ENCODE measurements at regions not wholly inside any gene's neighbourhood (a gene's known extent, or its start where the extent isn't known, plus 50 kb on each side); places are given as distances from the start of the nearest gene placed in this dataset.

GRCh38 chr1:30514945-30515344, 208.4 kb downstream of the MATN1 start:
- no peak for DNase-seq (ENCODE audit: low spot score)

GRCh38 chr1:30514137-30514654, 209.2 kb downstream of the MATN1 start:
- DNase-seq (ENCODE audit: low spot score) = no peak

GRCh38 chr1:30513396-30514136, 209.8 kb downstream of the MATN1 start:
- no peak for DNase-seq (ENCODE audit: low spot score)

DNA sequence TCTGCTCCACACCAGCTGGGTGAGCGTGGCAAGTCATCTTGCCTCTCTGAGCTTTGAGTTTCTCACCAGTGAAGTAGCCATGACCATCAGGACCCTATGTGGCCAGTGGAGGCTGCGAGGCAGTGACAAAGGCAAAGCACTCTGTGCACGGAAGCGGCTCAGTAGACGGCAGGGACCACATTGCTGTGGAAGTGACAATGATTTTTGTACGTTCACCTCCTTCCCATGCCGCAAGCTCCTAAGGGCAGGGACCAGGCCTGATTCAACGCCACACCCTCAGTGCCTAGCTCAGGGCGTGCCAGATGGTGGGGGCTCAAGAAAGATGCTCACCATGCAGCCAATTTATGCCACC, 210.5 kb downstream of the MATN1 start:
- no peak for DNase-seq (ENCODE audit: low spot score)

DNA sequence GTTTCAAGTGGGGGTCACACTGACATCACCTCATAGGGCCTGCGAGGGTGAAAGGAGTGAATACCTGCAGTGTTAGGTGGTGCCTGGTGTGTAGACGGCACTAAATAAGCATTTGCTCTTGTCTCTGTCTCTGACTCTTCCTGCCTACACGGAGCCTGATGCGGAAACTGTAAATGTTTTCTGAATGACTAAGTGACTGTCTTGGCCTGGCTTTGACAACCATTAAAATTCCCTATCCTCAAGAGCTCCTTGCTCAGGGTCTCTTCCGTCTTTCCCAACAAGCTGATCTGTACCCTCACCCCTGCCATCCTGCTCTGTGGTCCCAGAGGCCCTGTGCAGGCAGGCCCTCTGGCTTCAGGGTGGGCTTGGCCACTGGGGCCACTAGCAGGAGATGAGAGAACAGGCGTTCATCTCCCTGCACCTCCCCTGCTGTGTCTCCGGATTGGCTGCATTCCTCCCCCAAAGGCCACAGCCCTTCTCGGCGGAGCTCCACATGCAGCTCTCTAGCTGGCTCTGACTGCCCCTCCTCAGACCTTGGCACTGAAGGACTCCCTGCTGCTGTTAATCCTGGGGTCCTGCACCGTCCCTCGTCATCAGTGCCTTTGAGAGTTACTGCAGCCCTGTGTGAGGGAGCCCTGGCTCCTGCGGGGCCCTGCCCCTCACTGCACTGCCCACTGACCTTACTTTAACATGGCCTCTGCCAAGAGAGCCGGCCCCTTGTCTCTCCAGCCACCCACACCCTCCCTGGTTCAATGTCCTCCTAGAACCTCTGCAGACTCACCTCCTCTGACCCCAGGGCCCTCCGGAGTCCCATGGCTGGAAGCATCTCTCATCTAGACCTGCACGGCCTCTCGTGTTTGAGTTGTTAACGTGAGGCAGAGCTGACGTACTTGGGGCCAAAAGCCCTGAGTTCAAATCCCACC, 211.1 kb downstream of the MATN1 start:
- no peak for DNase-seq (ENCODE audit: low spot score)

- DNase-seq (ENCODE audit: low spot score) = no peak
These were observed 211.8 kb downstream of the MATN1 start for GRCh38 chr1:30511563-30511962.

- no peak for DNase-seq (ENCODE audit: low spot score)
These were observed 212.3 kb downstream of the MATN1 start for GRCh38 chr1:30511106-30511505.

- DNase-seq (ENCODE audit: low spot score) = no peak
These were observed 213.7 kb downstream of the MATN1 start for GRCh38 chr1:30509670-30510069.

- DNase-seq (ENCODE audit: low spot score) = no peak
These were observed 214.8 kb downstream of the MATN1 start for GRCh38 chr1:30508611-30509010.

DNA sequence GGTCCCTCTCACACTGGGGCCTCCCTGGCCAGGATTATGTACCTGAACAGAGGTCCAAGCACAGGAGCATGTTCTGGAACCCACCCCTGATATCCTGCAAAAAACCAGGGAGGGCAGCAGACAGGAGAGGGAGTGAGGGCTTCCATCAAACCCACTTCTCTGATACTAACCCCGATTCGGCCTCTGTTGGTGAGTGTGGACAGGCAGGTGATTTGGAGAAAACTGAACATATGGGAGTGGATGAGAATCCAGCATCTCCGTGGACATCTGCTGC, 215.3 kb downstream of the MATN1 start:
- DNase-seq (ENCODE audit: low spot score) = no peak

DNA sequence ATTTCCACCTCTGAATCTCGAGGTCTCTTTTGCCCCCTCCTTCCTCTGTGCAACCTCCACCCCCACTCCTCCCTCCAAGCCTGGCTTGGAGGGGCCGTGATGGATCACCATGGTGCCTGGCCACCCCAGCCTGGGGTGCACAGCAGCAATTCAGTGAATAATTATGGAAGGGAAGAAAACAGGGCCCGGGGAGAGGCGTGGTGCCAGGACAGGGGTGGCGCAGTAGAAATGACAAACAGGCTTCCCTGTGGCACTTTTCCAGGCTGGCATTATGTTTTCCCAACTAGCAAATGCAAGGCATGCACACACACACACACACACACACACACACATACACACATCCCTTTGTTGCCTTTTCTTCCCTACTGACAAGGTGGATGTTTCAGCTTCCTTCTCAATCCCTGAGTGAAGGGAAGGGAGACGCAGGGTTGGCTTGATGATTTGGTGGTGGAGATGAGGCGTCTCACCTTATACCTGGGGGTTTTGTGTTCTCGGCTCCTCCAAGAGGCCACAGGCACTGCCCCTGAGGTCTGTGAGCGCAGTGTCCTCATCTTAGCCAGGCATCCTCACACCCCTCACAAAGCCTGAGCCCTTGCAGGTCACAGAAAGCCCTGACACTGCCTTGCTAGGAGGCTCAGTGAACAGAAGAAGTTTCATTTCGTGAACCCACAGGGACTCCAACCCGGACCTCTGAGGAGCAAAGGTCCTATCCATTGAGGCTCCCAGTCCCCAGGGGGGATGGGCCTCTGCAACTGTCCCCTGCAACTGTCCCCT, 215.8 kb downstream of the MATN1 start:
- no peak for DNase-seq (ENCODE audit: low spot score)

GRCh38 chr1:30507016-30507312, 216.4 kb downstream of the MATN1 start:
- DNase-seq (ENCODE audit: low spot score) = no peak

GRCh38 chr1:30506291-30507015, 216.9 kb downstream of the MATN1 start:
- no peak for DNase-seq (ENCODE audit: low spot score)

- no peak for DNase-seq (ENCODE audit: low spot score)
These were observed 217.5 kb downstream of the MATN1 start for GRCh38 chr1:30505853-30506252.

- DNase-seq (ENCODE audit: low spot score) = no peak
These were observed 230.9 kb downstream of the MATN1 start for GRCh38 chr1:30492451-30492850.

GRCh38 chr1:30491831-30492230, 231.6 kb downstream of the MATN1 start:
- DNase-seq (ENCODE audit: low spot score) = no peak

GRCh38 chr1:30490554-30491053, 232.8 kb downstream of the MATN1 start:
- DNase-seq (ENCODE audit: low spot score) = no peak

DNA sequence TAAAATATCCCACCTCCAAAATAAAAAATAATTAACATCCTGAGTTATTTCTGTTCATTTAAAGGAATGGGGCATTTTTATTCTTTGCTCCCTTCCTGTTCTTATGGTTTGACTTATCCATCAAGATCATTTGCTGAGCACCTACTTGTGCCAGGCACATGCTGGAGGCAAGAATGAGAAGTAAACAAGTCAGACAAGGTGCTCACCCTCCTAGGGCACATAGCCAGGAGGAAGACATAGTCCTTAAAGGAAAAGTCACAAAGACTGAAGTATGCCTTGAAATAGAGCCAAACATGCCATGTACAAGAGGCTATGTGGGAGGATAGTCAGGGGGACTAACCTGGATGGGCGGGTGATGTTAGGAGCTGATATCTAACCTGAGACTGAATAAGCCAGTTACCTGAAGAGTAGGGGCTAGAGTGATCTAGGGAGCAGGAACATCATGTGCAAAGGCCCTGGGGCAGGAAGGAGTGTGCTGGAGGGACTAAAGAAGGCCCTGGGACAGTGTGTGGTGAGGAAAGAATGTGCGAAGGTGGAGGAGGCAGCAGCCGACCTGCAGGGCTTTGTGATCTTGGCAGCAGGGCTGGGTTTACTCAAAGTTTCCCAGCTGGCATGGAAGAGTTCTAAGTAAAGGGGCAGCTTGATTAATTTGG, 233.5 kb downstream of the MATN1 start:
- no peak for DNase-seq (ENCODE audit: low spot score)

DNA sequence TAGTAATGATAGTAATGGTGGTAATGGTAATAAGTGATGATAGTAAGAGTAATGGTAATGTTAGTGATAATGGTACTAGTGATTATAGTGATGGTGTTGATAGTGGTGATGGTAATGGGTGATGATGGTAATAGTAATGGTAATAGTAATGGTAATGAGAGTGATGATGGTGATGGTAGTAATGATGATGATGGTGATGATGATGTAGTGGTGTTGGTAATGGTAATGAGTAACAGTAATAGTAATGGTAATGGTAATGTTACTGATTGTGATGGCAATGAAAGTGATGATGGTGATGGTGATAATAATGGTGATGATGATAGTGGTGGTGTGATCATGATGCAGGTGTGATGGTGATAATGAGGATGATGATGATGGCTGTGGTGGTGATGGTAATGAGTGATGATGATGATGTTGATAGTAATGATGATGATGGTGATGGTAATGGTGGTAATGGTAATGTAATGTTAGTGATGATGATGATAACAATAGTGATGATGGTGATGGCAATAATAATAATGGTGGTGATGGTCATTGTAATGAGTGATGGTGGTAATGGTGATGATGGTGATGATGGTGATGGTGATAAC, 235.0 kb downstream of the MATN1 start:
- no peak for DNase-seq (ENCODE audit: low spot score)

- no peak for DNase-seq (ENCODE audit: low spot score)
These were observed 236.3 kb downstream of the MATN1 start for GRCh38 chr1:30487042-30487441.

DNA sequence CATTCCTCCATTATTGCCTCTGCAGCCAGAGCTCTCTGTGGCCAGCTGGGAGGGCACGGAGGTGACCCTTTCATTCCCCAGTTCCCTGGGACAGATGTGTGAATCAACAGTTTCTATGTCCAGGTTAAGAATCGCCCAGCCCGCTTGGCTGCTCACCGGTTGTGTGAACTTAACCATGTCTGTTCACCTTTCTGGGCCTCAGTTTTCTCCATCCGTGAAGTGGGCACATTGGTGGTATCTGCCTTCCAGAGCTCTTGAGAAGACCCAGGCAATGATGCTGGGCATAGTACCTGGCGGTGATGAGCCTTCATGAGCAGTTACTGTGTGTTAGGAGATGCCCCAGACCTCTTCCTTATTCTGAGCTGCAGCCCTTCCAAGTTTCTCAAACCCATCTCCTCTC, 238.3 kb downstream of the MATN1 start:
- DNase-seq (ENCODE audit: low spot score) = no peak

All from umbilical cord (tissue), 1 donor.